BLaER1 treated with 17β-estradiol and CSF1 and Interleukin-3, amounts not matched to agents 10 nM and 100 nM (cell line): ENCODE measurements at regions not wholly inside any gene's neighbourhood (a gene's known extent, or its start where the extent isn't known, plus 50 kb on each side); places are given as distances from the start of the nearest gene placed in this dataset.
"Not testable (repeated sequence)": the region's sequence is repeated elsewhere in the genome, so short reads cannot be mapped to it uniquely, and the experiment has no call there.

ENCODE experiments used
- H3K27ac ChIP-seq, 11 experiments: shearing (Covaris generic); formaldehyde crosslinking; 2 replicates each; pipeline ENCODE4 v1.8.1; 2022
- H3K27me3 ChIP-seq, 11 experiments: shearing (Covaris generic); formaldehyde crosslinking; 2 replicates each; pipeline ENCODE4 v1.8.1; 2022
- H3K36me3 ChIP-seq, 11 experiments: shearing (Covaris generic); formaldehyde crosslinking; 2 replicates each; pipeline ENCODE4 v1.8.1; 2022
- H3K4me1 ChIP-seq, 10 experiments: shearing (Covaris generic); formaldehyde crosslinking; 2 replicates each; pipeline ENCODE4 v1.8.1; 2022
- H3K4me2 ChIP-seq, 11 experiments: shearing (Covaris generic); formaldehyde crosslinking; 2 replicates each; pipeline ENCODE4 v1.8.1; 2022
- H3K4me3 ChIP-seq, 10 experiments: shearing (Covaris generic); formaldehyde crosslinking; 2 replicates each; pipeline ENCODE4 v1.8.1; 2022
- H3K9ac ChIP-seq, 11 experiments: shearing (Covaris generic); formaldehyde crosslinking; 2 replicates each; pipeline ENCODE4 v1.8.1; 2022
- H3K9me3 ChIP-seq, 11 experiments: shearing (Covaris generic); formaldehyde crosslinking; replicated peaks in 1 of 11; 2 replicates each; pipeline ENCODE4 v1.8.1; 2022
- H4K20me1 ChIP-seq, 11 experiments: shearing (Covaris generic); formaldehyde crosslinking; 2 replicates each; pipeline ENCODE4 v1.8.1; 2022
- Cebpa-rat ChIP-seq, 11 experiments: shearing (Covaris generic); IDR thresholded peaks; 2 replicates each; pipeline ENCODE4 v1.8.1; 2022

DNA sequence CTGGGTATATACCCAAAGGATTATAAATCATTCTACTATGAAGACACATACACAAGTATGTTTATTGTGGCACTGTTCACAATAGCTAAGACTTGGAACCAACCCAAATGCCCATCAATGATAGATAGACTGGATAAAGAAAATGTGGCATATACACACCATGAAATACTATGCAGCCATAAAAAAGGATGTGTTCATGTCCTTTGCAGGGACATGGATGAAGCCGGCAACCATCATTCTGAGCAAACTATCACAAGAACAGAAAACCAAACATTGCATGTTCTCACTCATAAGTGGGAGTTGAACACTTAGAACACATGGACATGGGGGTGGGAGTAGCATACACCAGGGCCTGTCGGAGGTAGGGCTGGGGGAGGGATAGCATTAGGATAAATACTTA is 94.6 kb upstream of the TBX22 start:
- H3K9me3 ChIP-seq, H3K36me3 ChIP-seq, H3K4me3 ChIP-seq, H3K4me2 ChIP-seq, H3K27ac ChIP-seq, H3K9ac ChIP-seq, H3K4me1 ChIP-seq, H4K20me1 ChIP-seq: not testable (repeated sequence)
- H3K27me3 ChIP-seq, result peaks cover 0 to 44% (median 20%) of the 10 kb centered on the region in 11 experiments; a peak in 15 of 22 replicates

GRCh38 chrX:79926791-79927190 is 87.8 kb upstream of the TBX22 start:
- not testable (repeated sequence) for H3K9ac ChIP-seq

DNA sequence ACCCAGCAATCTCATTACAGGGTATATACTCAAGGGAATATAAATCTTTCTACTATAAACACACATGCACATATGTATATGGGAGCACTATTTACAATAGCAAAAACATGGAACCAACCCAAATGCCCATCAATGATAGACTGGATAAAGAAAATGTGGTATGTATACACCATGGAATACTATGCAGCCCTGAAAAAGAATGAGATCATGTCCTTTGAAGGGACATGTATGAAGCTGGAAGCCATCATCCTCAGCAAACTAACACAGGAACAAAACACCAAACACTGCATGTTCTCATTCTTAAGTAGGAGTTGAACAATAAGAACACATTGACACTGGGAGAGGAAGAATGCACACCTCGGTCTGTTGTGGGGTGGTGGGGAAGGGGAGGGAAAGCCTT is 80.6 kb upstream of the TBX22 start:
- Histone ChIP-seq H3K27ac (no peak overlapping the region), H3K4me3 (no peak overlapping the region), H4K20me1 (no peaks in the 10 kb centered on the region), H3K9me3 (peaks cover 0 to 12% (median 7%) of the 10 kb centered on the region in 11 experiments; a peak in 9 of 22 replicates), H3K9ac (no peak overlapping the region), H3K36me3 (no peaks in the 10 kb centered on the region), H3K4me2 (no peak overlapping the region), H3K4me1 (no peaks in the 10 kb centered on the region), H3K27me3 (peaks cover 0 to 31% (median 8%) of the 10 kb centered on the region in 11 experiments; a peak in 13 of 22 replicates)
- no peak for TF ChIP-seq Cebpa-rat (IDR thresholded peaks at IDR 0.05)

More at GRCh38 chrX:79926791-79927190, 87.8 kb upstream of the TBX22 start:
- H3K27ac ChIP-seq, H3K36me3 ChIP-seq, H3K4me1 ChIP-seq, H3K4me3 ChIP-seq, H4K20me1 ChIP-seq, H3K4me2 ChIP-seq, H3K9me3 ChIP-seq: not testable (repeated sequence)
- peaks cover 0 to 45% (median 31%) of the 10 kb centered on the region in 11 experiments; a peak in 16 of 22 replicates for H3K27me3 ChIP-seq

- not testable (repeated sequence) for H3K4me3 ChIP-seq, H4K20me1 ChIP-seq, H3K27ac ChIP-seq, H3K4me2 ChIP-seq, H3K4me1 ChIP-seq, H3K36me3 ChIP-seq, H3K9ac ChIP-seq, H3K9me3 ChIP-seq
- peaks cover 14 to 82% (median 70%) of the 10 kb centered on the region in 11 experiments; a peak in 20 of 22 replicates for H3K27me3 ChIP-seq
Measured at GRCh38 chrX:79964173-79964572, 50.4 kb upstream of the TBX22 start.
